Stomach smooth muscle (tissue), 2 donors: ENCODE measurements at regions not wholly inside any gene's neighbourhood (a gene's known extent, or its start where the extent isn't known, plus 50 kb on each side); places are given as distances from the start of the nearest gene placed in this dataset.

Source experiments
- H3K27ac ChIP-seq: one replicate; pipeline ENCODE4 v1.7.0; 2013; ENCODE audit warnings: mild to moderate bottlenecking, low read length, inconsistent platforms
- H3K27me3 ChIP-seq, 2 donors: one replicate each; pipeline ENCODE4 v1.7.0; 2013; ENCODE audit warnings: low read length in 2 of 2; ENCODE audit not compliant: insufficient read depth in 2 of 2, control insufficient read depth in 1 of 2
- H3K36me3 ChIP-seq, 2 donors: one replicate each; pipeline ENCODE4 v1.7.0; 2013; ENCODE audit warnings: low read length in 2 of 2; ENCODE audit not compliant: control insufficient read depth in 2 of 2, insufficient read depth in 2 of 2
- H3K4me1 ChIP-seq: one replicate; pipeline ENCODE4 v1.7.0; 2013; ENCODE audit warnings: low read length; ENCODE audit not compliant: control insufficient read depth, insufficient read depth
- H3K4me3 ChIP-seq, 2 donors: one replicate each; pipeline ENCODE4 v1.7.0; 2013; ENCODE audit warnings: low read length in 2 of 2
- H3K9ac ChIP-seq, 2 donors: one replicate each; pipeline ENCODE4 v1.7.0; 2013; ENCODE audit warnings: low read length in 2 of 2, mild to moderate bottlenecking in 1 of 2
- H3K9me3 ChIP-seq, 2 donors: one replicate each; pipeline ENCODE4 v1.7.0; 2013; ENCODE audit warnings: low read length in 2 of 2; ENCODE audit not compliant: control insufficient read depth in 2 of 2
- donor health status: healthy.
- donor health status: Pancreatic carcinoma.

DNA sequence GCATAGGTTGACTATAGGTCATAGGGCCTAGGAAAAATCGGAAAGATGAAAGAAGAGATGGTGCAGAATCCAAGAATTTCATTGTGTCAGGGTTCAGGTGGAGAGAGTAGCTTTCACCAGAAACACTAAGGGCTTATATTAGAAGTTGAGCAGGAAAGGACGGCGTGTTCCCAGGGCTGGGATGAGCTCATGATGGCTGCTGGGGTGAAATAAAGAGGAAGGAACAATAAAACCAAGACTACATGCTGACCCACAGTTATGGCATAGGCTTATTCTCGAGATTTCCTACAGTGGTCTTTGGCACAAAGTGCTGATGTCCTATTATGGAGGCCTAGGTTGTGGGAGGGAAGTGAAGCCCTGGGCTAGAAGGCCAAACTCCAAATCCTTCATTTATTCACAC, 195.8 kb downstream of the PTEN start:
- Histone ChIP-seq H3K27ac (no peak overlapping the region), H3K9me3 (no peaks in the 10 kb centered on the region), H3K27me3 (no peaks in the 10 kb centered on the region), H3K9ac (no peak overlapping the region), H3K36me3 (no peaks in the 10 kb centered on the region), H3K4me1 (peaks cover 13% of the 10 kb centered on the region), H3K4me3 (no peak overlapping the region)

DNA sequence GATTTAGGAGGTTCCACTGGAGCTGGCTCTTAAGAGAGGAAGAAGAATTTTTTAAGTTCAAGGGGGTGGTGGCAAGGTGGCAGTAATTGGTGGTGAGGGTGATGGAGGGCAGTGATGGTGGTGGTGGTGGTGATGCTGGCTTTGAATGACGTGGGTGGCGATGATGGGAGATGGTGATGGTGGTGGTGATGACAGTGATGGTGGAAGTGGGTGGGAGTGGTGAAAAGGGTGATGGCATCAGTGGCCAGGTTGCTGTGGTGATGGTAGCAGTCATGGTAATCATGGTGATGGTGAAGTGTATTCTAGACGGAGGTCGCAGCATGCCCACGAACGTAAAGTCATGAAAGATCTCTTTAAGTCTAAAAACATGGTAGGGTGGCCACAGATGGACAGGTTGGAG, 197.3 kb downstream of the PTEN start:
- Histone ChIP-seq H3K4me3 (no peak overlapping the region), H3K27me3 (no peaks in the 10 kb centered on the region), H3K4me1 (peaks cover 19% of the 10 kb centered on the region), H3K27ac (no peak overlapping the region), H3K9ac (no peak overlapping the region), H3K9me3 (no peaks in the 10 kb centered on the region), H3K36me3 (no peaks in the 10 kb centered on the region)

DNA sequence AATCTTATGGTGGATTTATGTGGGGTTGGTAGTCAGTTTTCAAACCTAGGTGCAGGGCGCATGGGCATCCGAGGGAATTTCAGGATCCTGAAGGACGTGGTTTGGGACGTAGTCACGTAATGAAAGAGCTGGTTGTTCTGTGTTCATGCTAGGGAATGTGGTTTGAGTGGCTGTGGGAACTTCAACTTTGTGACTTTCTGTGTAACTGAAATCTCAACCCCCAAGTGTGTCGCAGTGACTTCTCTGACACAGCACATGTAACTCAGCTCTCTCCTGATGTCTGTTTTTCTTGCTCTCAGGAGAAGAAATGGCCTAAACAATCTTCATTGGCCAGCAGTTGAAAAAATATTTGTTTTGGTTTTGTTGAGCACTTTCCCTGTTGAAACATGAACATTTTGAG, 199.0 kb downstream of the PTEN start:
- no peaks in the 10 kb centered on the region for H3K36me3 ChIP-seq
- no peak overlapping the region for H3K9ac ChIP-seq
- H3K27ac ChIP-seq, result no peak overlapping the region
- H3K9me3 ChIP-seq, result no peaks in the 10 kb centered on the region
- H3K4me3 ChIP-seq, result no peak overlapping the region
- no peaks in the 10 kb centered on the region for H3K27me3 ChIP-seq
- peaks cover 19% of the 10 kb centered on the region for H3K4me1 ChIP-seq

GRCh38 chr10:88062798-88063472, 199.5 kb downstream of the PTEN start:
- H3K27me3 ChIP-seq, result no peaks in the 10 kb centered on the region
- no peak overlapping the region for H3K27ac ChIP-seq

GRCh38 chr10:88063861-88064557, 200.6 kb downstream of the PTEN start:
- Histone ChIP-seq H3K4me3 (no peak overlapping the region), H3K9ac (no peak overlapping the region), H3K9me3 (no peaks in the 10 kb centered on the region), H3K27ac (no peak overlapping the region), H3K4me1 (peaks cover 19% of the 10 kb centered on the region), H3K36me3 (no peaks in the 10 kb centered on the region), H3K27me3 (no peaks in the 10 kb centered on the region)

More at GRCh38 chr10:88062798-88063472, 199.5 kb downstream of the PTEN start:
- Histone ChIP-seq H3K4me3 (no peak overlapping the region), H3K9ac (no peak overlapping the region), H3K4me1 (peaks cover 19% of the 10 kb centered on the region), H3K36me3 (no peaks in the 10 kb centered on the region), H3K9me3 (no peaks in the 10 kb centered on the region)

DNA sequence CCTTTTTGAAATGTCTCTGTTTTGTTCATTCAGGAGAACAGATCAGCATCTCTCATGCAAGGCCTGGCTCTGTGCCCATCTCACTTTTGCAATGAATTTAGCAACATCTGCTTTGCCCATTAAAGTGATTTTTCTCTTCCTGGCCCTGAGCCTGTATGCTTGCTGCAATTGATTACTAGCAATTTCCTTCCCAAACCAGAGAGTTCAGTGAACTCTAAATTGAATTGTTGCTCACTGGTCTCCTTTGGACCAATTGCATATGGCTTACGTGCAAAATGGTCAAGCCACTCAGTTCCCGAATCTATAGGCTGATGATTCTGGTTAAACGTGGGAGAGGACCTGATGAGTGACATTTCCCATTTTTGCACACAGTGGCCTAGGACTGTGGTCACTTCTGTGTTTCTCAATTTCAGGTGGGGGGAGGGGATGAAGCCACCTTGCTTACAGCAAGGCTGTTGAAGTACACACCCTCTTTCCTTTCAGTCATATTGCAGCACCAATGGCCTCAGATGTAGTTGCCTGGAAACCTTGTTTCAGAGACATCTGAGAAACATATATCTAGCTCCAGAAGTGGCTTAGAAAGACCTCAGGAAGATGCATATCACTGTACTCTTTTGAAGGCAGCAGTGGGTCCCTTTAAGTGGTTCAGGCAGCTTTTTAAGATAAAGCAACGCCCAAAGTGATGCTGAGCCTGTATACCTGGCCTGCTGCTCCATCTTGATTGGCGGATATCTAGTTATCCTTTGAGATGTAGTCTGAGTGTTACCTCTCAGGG, 201.4 kb downstream of the PTEN start:
- H3K27ac ChIP-seq, result no peak overlapping the region
- no peaks in the 10 kb centered on the region for H3K27me3 ChIP-seq
- H3K9me3 ChIP-seq, result no peaks in the 10 kb centered on the region
- no peak overlapping the region for H3K9ac ChIP-seq
- peaks cover 19% of the 10 kb centered on the region for H3K4me1 ChIP-seq
- H3K36me3 ChIP-seq, result no peaks in the 10 kb centered on the region
- H3K4me3 ChIP-seq, result no peak overlapping the region

- no peaks in the 10 kb centered on the region for H3K36me3 ChIP-seq
- H3K4me3 ChIP-seq, result no peak overlapping the region
- no peaks in the 10 kb centered on the region for H3K9me3 ChIP-seq
- no peak overlapping the region for H3K27ac ChIP-seq
- peaks cover 19% of the 10 kb centered on the region for H3K4me1 ChIP-seq
- H3K27me3 ChIP-seq, result no peaks in the 10 kb centered on the region
- no peak overlapping the region for H3K9ac ChIP-seq
These were observed 202.1 kb downstream of the PTEN start for GRCh38 chr10:88065383-88066049.

- no peak overlapping the region for H3K4me3 ChIP-seq
- H3K36me3 ChIP-seq, result no peaks in the 10 kb centered on the region
- H3K9ac ChIP-seq, result no peak overlapping the region
- H3K9me3 ChIP-seq, result no peaks in the 10 kb centered on the region
- no peak overlapping the region for H3K27ac ChIP-seq
- no peaks in the 10 kb centered on the region for H3K27me3 ChIP-seq
- H3K4me1 ChIP-seq, result peaks cover 19% of the 10 kb centered on the region
These were observed 202.9 kb downstream of the PTEN start for GRCh38 chr10:88066319-88066718.

- Histone ChIP-seq H3K36me3 (no peaks in the 10 kb centered on the region), H3K4me3 (no peak overlapping the region), H3K9me3 (no peaks in the 10 kb centered on the region), H3K27me3 (no peaks in the 10 kb centered on the region), H3K4me1 (peaks cover 19% of the 10 kb centered on the region), H3K27ac (no peak overlapping the region), H3K9ac (no peak overlapping the region)
These were observed 203.5 kb downstream of the PTEN start for GRCh38 chr10:88066876-88067275.

DNA sequence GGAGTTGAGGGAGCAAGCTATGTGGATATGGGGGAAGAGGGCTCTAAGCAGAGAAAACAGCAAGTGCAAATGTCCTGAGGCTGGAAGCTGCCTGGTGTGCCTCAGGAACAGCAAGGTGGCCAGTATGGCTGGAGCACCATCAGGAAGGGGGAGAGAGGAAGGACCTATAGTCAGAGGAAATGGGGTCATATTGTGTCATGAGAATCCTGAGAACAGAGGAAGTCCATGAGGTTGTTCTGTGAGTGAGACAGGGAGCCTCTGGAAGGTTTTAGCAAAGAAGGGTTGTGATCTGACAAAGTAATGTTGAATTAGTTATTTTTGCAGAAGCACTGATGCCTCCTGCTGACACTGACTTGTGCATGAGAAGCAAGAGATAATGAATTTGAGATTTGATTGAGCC, 204.3 kb downstream of the PTEN start:
- H3K27me3 ChIP-seq, result no peaks in the 10 kb centered on the region
- peaks cover 13% of the 10 kb centered on the region for H3K4me1 ChIP-seq
- no peaks in the 10 kb centered on the region for H3K36me3 ChIP-seq
- H3K9me3 ChIP-seq, result no peaks in the 10 kb centered on the region
- no peak overlapping the region for H3K9ac ChIP-seq
- no peak overlapping the region for H3K27ac ChIP-seq
- H3K4me3 ChIP-seq, result no peak overlapping the region
